ENCODE measurements at regions not wholly inside any gene's neighbourhood (a gene's known extent, or its start where the extent isn't known, plus 50 kb on each side); places are given as distances from the start of the nearest gene placed in this dataset.

GRCh38 chr3:18738393-18739098, 313.4 kb upstream of the SATB1 start:
- TF ChIP-seq CTCF (IDR thresholded peaks at IDR 0.05; ENCODE audit: low read length) (no peak), EZH2 (IDR thresholded peaks at IDR 0.05; ENCODE audit: borderline replicate concordance, low read length) (no peak)
